ENCODE measurements at regions not wholly inside any gene's neighbourhood (a gene's known extent, or its start where the extent isn't known, plus 50 kb on each side); places are given as distances from the start of the nearest gene placed in this dataset.

DNA sequence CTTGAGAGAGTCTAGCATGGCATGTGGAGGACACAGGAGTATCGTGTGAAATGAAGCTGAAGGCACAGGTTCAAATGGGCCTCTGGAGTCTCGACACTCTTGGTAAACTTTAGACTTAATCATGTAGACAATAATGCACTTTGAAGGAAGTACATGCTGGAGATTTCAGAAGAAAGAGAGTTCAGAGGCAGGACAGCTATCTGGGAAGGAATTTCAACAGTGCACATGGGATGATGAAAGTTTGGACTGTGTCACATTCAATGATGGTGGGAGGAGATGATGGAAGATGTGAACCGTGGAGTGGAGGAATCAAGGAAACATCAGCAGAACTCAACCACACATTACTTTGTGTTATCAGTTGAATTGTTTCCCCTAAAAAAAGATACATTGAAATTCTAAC, 88.6 kb upstream of the PAPPA start:
- TF ChIP-seq CTCF (IDR thresholded peaks at IDR 0.05; ENCODE audit: partially characterized antibody, unreplicated experiment) = no peak
- no peak overlapping the region for H3K4me3 Mint-ChIP-seq (ENCODE audit: unreplicated experiment)
- H3K27me3 Mint-ChIP-seq (ENCODE audit: unreplicated experiment) = no peaks in the 10 kb centered on the region
- DNase-seq = no peak
- H3K9me3 Mint-ChIP-seq (ENCODE audit: unreplicated experiment) = no peaks in the 10 kb centered on the region
- H3K36me3 Mint-ChIP-seq (ENCODE audit: unreplicated experiment) = no peaks in the 10 kb centered on the region
- H3K27ac Mint-ChIP-seq (ENCODE audit: unreplicated experiment) = no peak overlapping the region
- no peaks in the 10 kb centered on the region for H3K4me1 Mint-ChIP-seq (ENCODE audit: low read depth, unreplicated experiment)

- no peaks in the 10 kb centered on the region for H3K9me3 Mint-ChIP-seq (ENCODE audit: unreplicated experiment)
- no peak for TF ChIP-seq CTCF (IDR thresholded peaks at IDR 0.05; ENCODE audit: partially characterized antibody, unreplicated experiment)
- DNase-seq = no peak
- H3K36me3 Mint-ChIP-seq (ENCODE audit: unreplicated experiment) = no peaks in the 10 kb centered on the region
- no peak overlapping the region for H3K27ac Mint-ChIP-seq (ENCODE audit: unreplicated experiment)
- no peaks in the 10 kb centered on the region for H3K27me3 Mint-ChIP-seq (ENCODE audit: unreplicated experiment)
- H3K4me3 Mint-ChIP-seq (ENCODE audit: unreplicated experiment) = no peak overlapping the region
- no peaks in the 10 kb centered on the region for H3K4me1 Mint-ChIP-seq (ENCODE audit: low read depth, unreplicated experiment)
Observed at GRCh38 chr9:116066221-116066620, 87.4 kb upstream of the PAPPA start.

DNA sequence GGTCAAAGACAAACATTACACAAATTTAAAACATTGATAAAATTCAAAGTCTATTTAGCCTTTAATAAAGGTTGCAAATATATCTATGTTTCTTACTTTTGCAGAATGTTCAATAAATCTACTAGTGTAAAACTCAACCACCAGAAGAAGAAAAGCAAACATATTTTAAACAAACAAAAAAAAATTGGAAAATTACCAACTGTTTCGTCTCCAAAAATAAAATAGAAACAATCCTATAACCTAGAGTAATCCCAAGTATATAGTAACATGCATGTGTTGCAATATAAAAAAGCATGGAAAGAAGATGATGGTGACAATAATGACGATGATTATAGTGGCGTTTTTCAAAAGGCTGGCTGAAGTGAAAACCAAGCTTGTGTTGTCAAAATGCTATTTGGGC, 86.0 kb upstream of the PAPPA start:
- Mint-ChIP-seq H3K4me1 (ENCODE audit: low read depth, unreplicated experiment) (no peaks in the 10 kb centered on the region), H3K27ac (ENCODE audit: unreplicated experiment) (no peak overlapping the region), H3K27me3 (ENCODE audit: unreplicated experiment) (no peaks in the 10 kb centered on the region), H3K4me3 (ENCODE audit: unreplicated experiment) (no peak overlapping the region), H3K9me3 (ENCODE audit: unreplicated experiment) (no peaks in the 10 kb centered on the region), H3K36me3 (ENCODE audit: unreplicated experiment) (no peaks in the 10 kb centered on the region)
- DNase-seq = no peak
- no peak for TF ChIP-seq CTCF (IDR thresholded peaks at IDR 0.05; ENCODE audit: partially characterized antibody, unreplicated experiment)

DNA sequence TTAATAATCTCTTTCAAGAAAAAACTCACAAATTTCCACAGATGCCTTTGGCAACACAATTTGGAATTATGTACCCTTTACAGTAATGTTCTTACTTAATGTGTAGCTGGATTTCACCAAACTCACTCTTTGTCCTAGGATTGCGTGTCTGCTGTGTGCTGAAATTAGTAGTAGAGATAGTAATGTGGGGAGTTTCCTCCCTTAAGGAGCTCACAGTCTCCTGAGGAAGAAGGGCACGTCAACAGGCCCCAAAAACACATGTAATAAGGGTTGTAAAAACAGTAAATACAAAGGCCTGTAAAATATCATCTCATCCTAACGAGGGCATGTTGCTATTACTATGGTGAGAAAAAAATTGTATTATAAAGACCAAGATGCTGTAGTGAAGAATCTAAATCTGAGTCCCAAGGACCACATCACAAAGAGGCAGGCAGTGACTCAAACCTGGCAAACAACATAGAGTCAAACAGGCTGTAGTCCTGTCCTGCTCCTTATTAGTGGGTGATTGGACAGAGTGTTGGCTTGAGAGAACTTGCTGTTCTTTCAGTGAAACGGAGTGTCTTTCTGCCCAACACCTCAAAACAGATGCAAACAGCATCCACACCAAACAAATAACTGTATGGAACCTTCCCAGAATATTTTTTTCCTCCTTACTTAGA, 83.2 kb upstream of the PAPPA start:
- no peaks in the 10 kb centered on the region for H3K4me1 Mint-ChIP-seq (ENCODE audit: low read depth, unreplicated experiment)
- TF ChIP-seq CTCF (IDR thresholded peaks at IDR 0.05; ENCODE audit: partially characterized antibody, unreplicated experiment) = no peak
- H3K27ac Mint-ChIP-seq (ENCODE audit: unreplicated experiment) = no peak overlapping the region
- no peak for DNase-seq
- no peaks in the 10 kb centered on the region for H3K27me3 Mint-ChIP-seq (ENCODE audit: unreplicated experiment)
- peaks cover under 1% of the 10 kb centered on the region for H3K9me3 Mint-ChIP-seq (ENCODE audit: unreplicated experiment)
- H3K4me3 Mint-ChIP-seq (ENCODE audit: unreplicated experiment) = no peak overlapping the region
- no peaks in the 10 kb centered on the region for H3K36me3 Mint-ChIP-seq (ENCODE audit: unreplicated experiment)

- DNase-seq = no peak
- Mint-ChIP-seq H3K4me3 (ENCODE audit: unreplicated experiment) (no peak overlapping the region), H3K27me3 (ENCODE audit: unreplicated experiment) (no peaks in the 10 kb centered on the region), H3K27ac (ENCODE audit: unreplicated experiment) (no peak overlapping the region), H3K36me3 (ENCODE audit: unreplicated experiment) (no peaks in the 10 kb centered on the region), H3K9me3 (ENCODE audit: unreplicated experiment) (peaks cover 2% of the 10 kb centered on the region), H3K4me1 (ENCODE audit: low read depth, unreplicated experiment) (no peaks in the 10 kb centered on the region)
- no peak for TF ChIP-seq CTCF (IDR thresholded peaks at IDR 0.05; ENCODE audit: partially characterized antibody, unreplicated experiment)
Observed at GRCh38 chr9:116072046-116072445, 81.5 kb upstream of the PAPPA start.

Measured in glutamatergic neuron (in vitro differentiated cells).